ENCODE measurements at regions not wholly inside any gene's neighbourhood (a gene's known extent, or its start where the extent isn't known, plus 50 kb on each side); places are given as distances from the start of the nearest gene placed in this dataset.

- TF ChIP-seq, protein P1, sequence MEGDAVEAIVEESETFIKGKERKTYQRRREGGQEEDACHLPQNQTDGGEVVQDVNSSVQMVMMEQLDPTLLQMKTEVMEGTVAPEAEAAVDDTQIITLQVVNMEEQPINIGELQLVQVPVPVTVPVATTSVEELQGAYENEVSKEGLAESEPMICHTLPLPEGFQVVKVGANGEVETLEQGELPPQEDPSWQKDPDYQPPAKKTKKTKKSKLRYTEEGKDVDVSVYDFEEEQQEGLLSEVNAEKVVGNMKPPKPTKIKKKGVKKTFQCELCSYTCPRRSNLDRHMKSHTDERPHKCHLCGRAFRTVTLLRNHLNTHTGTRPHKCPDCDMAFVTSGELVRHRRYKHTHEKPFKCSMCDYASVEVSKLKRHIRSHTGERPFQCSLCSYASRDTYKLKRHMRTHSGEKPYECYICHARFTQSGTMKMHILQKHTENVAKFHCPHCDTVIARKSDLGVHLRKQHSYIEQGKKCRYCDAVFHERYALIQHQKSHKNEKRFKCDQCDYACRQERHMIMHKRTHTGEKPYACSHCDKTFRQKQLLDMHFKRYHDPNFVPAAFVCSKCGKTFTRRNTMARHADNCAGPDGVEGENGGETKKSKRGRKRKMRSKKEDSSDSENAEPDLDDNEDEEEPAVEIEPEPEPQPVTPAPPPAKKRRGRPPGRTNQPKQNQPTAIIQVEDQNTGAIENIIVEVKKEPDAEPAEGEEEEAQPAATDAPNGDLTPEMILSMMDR (IDR thresholded peaks at IDR 0.05): no peak
- TF ChIP-seq POLR2A (IDR thresholded peaks at IDR 0.05): no peak
Measured at GRCh38 chr5:128701301-128701700, 163.3 kb upstream of the FBN2 start.

All from testis (tissue), 2 donors.